Upper lobe of left lung (tissue), 6 donors: ENCODE measurements at regions not wholly inside any gene's neighbourhood (a gene's known extent, or its start where the extent isn't known, plus 50 kb on each side); places are given as distances from the start of the nearest gene placed in this dataset.

Source experiments
- ATAC-seq, 2 donors: fragments of 200-7000 bp; cut with Tn5 transposase; one replicate each; pipeline ENCODE4 v1.9.1; 2022; ENCODE audit warnings: mild to moderate bottlenecking in 2 of 2, moderate library complexity in 2 of 2; ENCODE audit not compliant: low FRiP score in 2 of 2
- DNase-seq, 2 donors: peaks; one replicate each; pipeline ENCODE4 v3.0.0-alpha.2; 2019 to 2020
- H3K27ac ChIP-seq, 4 donors: fragments of 200-600 bp; sonication (generic); one replicate each; pipeline ENCODE4 v1.5.1; 2016 to 2019
- H3K27me3 ChIP-seq, 4 donors: fragments of 200-600 bp; sonication (generic); one replicate each; pipeline ENCODE4 v1.5.1; 2017 to 2019
- H3K36me3 ChIP-seq, 4 donors: fragments of 200-600 bp; sonication (generic); one replicate each; pipeline ENCODE4 v1.5.1; 2016 to 2019
- H3K4me1 ChIP-seq, 4 donors: fragments of 200-600 bp; sonication (generic); one replicate each; pipeline ENCODE4 v1.5.1; 2018 to 2019
- H3K4me3 ChIP-seq, 4 donors: fragments of 200-600 bp; sonication (generic); one replicate each; pipeline ENCODE4 v1.5.1; 2017 to 2019; ENCODE audit warnings: mild to moderate bottlenecking in 2 of 4, moderate library complexity in 1 of 4
- H3K9me3 ChIP-seq, 4 donors: fragments of 200-600 bp; sonication (generic); one replicate each; pipeline ENCODE4 v1.5.1; 2018 to 2019
- EP300 ChIP-seq, 4 donors: sonication (generic); formaldehyde crosslinking; IDR thresholded peaks; one replicate each; pipeline ENCODE4 v1.5.1; 2017; ENCODE audit warnings: antibody characterized with exemption in 4 of 4, control low read depth in 2 of 4
- POLR2A ChIP-seq, 4 donors: fragments of 450-650 bp; IDR thresholded peaks; one replicate each; pipeline ENCODE4 v1.5.1; 2016 to 2017; ENCODE audit warnings: antibody characterized with exemption in 4 of 4, mild to moderate bottlenecking in 2 of 4
- POLR2AphosphoS5 ChIP-seq, 2 donors: sonication (generic); formaldehyde crosslinking; IDR thresholded peaks; one replicate each; pipeline ENCODE4 v1.5.1; 2017; ENCODE audit warnings: antibody characterized with exemption in 2 of 2
- WGBS, 2 donors: methylation state at CpG; one replicate each; pipeline ENCODE4 v1.1.5; 2017 to 2018; 5-methylcytosine and 5-hydroxymethylcytosine counted together
- TF ChIP-seq, protein P1 (sequence below), 6 experiments: fragments of 450-650 bp in 4 of 6; fragments of 200-600 bp in 2 of 6; sonication (generic) in 2 of 6; IDR thresholded peaks; one replicate each; pipeline ENCODE4 v1.5.1; 2016 to 2019; ENCODE audit warnings: antibody characterized with exemption in 6 of 6
- donor health status: DM: no; HTN: no; CAD: no; lungs with moderate emphysema.
- donor health status: DM: no; HTN: yes; CAD: no; lungs with severe emphysema.

DNA sequence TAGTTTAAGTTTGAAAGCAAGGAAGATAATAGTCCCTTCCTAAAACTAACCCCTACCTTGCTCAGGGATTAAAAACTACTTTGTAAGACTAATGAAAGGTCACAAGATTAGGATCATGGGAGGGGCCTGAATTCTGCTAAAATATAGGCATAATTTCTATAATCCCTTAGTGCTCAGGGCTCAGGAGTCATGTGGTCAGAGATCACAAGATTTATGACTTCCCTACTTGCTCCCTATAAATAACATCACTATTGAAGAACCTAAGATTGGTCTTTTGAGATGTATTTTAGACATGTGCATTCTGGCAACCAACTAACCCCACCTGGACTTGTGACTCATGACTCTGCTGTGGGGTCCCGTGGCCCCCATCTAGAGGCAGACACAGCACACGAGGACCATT lies 81.1 kb downstream of the STMND1 start:
- TF ChIP-seq EP300 (IDR thresholded peaks at IDR 0.05): no peak
- TF ChIP-seq, protein P1, sequence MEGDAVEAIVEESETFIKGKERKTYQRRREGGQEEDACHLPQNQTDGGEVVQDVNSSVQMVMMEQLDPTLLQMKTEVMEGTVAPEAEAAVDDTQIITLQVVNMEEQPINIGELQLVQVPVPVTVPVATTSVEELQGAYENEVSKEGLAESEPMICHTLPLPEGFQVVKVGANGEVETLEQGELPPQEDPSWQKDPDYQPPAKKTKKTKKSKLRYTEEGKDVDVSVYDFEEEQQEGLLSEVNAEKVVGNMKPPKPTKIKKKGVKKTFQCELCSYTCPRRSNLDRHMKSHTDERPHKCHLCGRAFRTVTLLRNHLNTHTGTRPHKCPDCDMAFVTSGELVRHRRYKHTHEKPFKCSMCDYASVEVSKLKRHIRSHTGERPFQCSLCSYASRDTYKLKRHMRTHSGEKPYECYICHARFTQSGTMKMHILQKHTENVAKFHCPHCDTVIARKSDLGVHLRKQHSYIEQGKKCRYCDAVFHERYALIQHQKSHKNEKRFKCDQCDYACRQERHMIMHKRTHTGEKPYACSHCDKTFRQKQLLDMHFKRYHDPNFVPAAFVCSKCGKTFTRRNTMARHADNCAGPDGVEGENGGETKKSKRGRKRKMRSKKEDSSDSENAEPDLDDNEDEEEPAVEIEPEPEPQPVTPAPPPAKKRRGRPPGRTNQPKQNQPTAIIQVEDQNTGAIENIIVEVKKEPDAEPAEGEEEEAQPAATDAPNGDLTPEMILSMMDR (IDR thresholded peaks at IDR 0.05): no peak
- no peak for TF ChIP-seq POLR2AphosphoS5 (IDR thresholded peaks at IDR 0.05)
- no peak for TF ChIP-seq POLR2A (IDR thresholded peaks at IDR 0.05)
- no peak for DNase-seq
- Histone ChIP-seq H3K27ac (no peak overlapping the region), H3K4me1 (no peaks in the 10 kb centered on the region), H3K4me3 (no peak overlapping the region), H3K9me3 (peaks cover 0 to 7% (median 0%) of the 10 kb centered on the region in 4 donors), H3K27me3 (no peaks in the 10 kb centered on the region), H3K36me3 (no peaks in the 10 kb centered on the region)
- 61 to 71% methylated on average over 2 of the region's 2 CpGs for WGBS, 2 donors
- no peak for ATAC-seq

DNA sequence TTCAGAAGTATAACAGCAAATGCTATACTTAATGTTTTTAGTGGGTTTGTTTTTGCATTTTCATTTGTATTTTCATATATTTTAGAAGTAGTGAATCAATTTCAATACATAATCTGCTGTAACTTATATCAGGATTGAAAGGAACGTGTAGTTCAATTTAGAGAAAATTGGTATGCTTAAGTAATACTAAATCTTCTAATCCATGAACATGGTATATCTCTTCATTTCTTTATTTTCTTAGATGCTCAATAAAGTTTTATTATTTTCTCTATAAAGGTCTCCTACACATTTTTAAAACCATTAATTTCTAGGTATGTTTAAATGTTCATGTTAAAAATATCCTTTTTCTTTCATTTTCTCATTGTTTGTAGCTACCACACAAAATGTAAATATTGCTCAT lies 85.1 kb downstream of the STMND1 start:
- no peak for DNase-seq
- H3K9me3 ChIP-seq: peaks cover 0 to 7% (median 0%) of the 10 kb centered on the region in 4 donors
- H3K27ac ChIP-seq: no peak overlapping the region
- no peaks in the 10 kb centered on the region for H3K27me3 ChIP-seq
- TF ChIP-seq, protein P1 (IDR thresholded peaks at IDR 0.05): no peak
- no peak for TF ChIP-seq POLR2A (IDR thresholded peaks at IDR 0.05)
- TF ChIP-seq POLR2AphosphoS5 (IDR thresholded peaks at IDR 0.05): no peak
- no peak for TF ChIP-seq EP300 (IDR thresholded peaks at IDR 0.05)
- no peaks in the 10 kb centered on the region for H3K36me3 ChIP-seq
- no peak overlapping the region for H3K4me3 ChIP-seq
- no peak for ATAC-seq
- WGBS, 2 donors: 77 to 88% methylated on average over 1 of the region's 1 CpG
- no peaks in the 10 kb centered on the region for H3K4me1 ChIP-seq

DNA sequence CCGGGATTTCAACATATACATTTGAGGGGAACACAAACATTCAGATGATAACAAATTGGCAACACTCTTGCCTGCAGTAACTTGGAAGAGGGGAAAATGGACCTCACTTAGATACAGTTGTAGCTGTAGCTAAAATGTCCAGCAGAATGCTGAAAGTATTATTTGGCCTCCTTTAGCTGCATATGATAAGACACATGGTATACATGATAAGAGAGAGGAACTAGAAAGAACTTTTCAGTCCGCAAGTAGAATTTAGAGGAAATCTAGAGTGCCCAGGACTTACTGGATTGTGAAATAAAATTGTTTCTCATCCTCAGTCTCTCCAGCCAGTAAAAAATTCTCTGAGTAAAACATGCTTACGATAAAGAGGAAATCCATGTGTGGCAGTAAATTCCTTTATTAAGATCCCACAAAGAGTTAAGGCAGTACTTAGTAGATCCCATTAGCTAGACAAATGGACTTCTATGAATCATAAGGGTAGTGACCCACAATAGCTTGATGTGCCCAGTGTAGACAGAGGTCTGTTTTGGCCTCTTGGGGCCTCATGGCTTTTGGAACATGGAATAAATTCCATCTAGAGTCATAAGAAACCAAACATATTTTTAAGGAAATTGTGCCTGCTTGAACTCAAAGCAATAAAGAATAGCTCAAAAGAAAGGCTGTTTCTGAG lies 87.9 kb upstream of the RBM24 start:
- H3K27me3 ChIP-seq: no peaks in the 10 kb centered on the region
- ATAC-seq: no peak
- TF ChIP-seq EP300 (IDR thresholded peaks at IDR 0.05) (no peak), POLR2AphosphoS5 (IDR thresholded peaks at IDR 0.05) (no peak), POLR2A (IDR thresholded peaks at IDR 0.05) (no peak)
- TF ChIP-seq, protein P1 (IDR thresholded peaks at IDR 0.05): no peak
- no peaks in the 10 kb centered on the region for H3K4me1 ChIP-seq
- H3K4me3 ChIP-seq: no peak overlapping the region
- no peak for DNase-seq
- H3K9me3 ChIP-seq: no peaks in the 10 kb centered on the region
- H3K27ac ChIP-seq: no peak overlapping the region
- 65 to 78% methylated on average over 3 of the region's 3 CpGs for WGBS, 2 donors
- no peaks in the 10 kb centered on the region for H3K36me3 ChIP-seq

DNA sequence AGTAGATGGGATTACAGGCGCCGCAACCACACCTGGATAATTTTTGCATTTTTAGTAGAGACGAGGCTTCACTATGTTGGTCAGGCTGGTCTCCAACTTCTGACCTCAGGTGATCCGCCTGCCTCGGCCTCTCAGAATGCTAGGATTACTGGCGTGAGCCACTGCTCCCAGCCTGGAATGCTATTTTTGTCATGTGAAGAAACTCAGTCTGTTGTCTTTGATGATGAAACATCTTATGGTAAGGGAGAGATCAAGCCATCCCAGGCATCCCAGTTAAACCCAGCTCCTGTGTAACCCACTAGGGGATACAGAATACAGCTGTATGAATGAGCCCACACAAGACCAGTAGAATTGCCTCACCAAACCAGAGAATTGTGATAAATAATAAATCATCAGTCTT lies 83.6 kb upstream of the RBM24 start:
- Histone ChIP-seq H3K9me3 (no peaks in the 10 kb centered on the region), H3K27me3 (no peaks in the 10 kb centered on the region), H3K27ac (no peak overlapping the region), H3K4me1 (no peaks in the 10 kb centered on the region), H3K4me3 (no peak overlapping the region), H3K36me3 (no peaks in the 10 kb centered on the region)
- 96% methylated on average over 6 of the region's 6 CpGs for WGBS, 2 donors
- TF ChIP-seq POLR2AphosphoS5 (IDR thresholded peaks at IDR 0.05) (no peak), POLR2A (IDR thresholded peaks at IDR 0.05) (no peak), EP300 (IDR thresholded peaks at IDR 0.05) (no peak)
- TF ChIP-seq, protein P1 (IDR thresholded peaks at IDR 0.05): no peak
- no peak for ATAC-seq
- no peak for DNase-seq

DNA sequence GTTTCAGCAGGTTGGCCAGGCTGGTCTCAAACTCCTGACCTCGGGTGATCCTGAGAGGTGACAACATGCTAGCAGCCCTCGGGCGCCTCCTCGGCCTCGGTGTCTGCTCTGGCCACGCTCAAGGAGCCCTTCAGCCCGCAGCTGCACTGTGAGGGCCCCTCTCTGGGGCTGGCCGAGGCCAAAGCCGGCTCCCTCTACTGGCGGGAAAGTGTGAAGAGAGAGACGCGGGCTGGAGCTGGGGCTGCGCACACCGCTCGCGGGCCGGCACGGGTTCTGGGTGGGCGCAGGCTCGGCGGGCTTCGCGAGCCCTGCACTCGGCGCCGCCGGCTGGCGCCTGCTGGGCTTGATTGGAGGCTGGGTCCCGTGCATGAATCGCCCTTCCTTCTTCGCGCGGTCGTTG lies 80.8 kb upstream of the RBM24 start:
- Histone ChIP-seq H3K36me3 (no peaks in the 10 kb centered on the region), H3K9me3 (no peaks in the 10 kb centered on the region), H3K4me3 (no peak overlapping the region), H3K27me3 (no peaks in the 10 kb centered on the region), H3K27ac (no peak overlapping the region), H3K4me1 (no peaks in the 10 kb centered on the region)
- DNase-seq: peak in 1 of 2 donors; percentile 64
- TF ChIP-seq POLR2AphosphoS5 (IDR thresholded peaks at IDR 0.05): no peak
- TF ChIP-seq, protein P1 (IDR thresholded peaks at IDR 0.05): no peak
- TF ChIP-seq EP300 (IDR thresholded peaks at IDR 0.05): no peak
- no peak for TF ChIP-seq POLR2A (IDR thresholded peaks at IDR 0.05)
- 52 to 55% methylated on average over 31 to 34 of the region's 34 CpGs for WGBS, 2 donors
- no peak for ATAC-seq
